Hepatocyte (in vitro differentiated cells): ENCODE measurements at regions not wholly inside any gene's neighbourhood (a gene's known extent, or its start where the extent isn't known, plus 50 kb on each side); places are given as distances from the start of the nearest gene placed in this dataset.

Experiments
- DNase-seq: peaks from one replicate; pipeline ENCODE4 v3.0.0-alpha.2; 2016; ENCODE audit warnings: low spot score
- H2AFZ ChIP-seq: fragments of 200-600 bp; sonication (generic); 2 replicates; pipeline ENCODE4 v1.6.0; 2016; ENCODE audit warnings: antibody characterized with exemption, mild to moderate bottlenecking
- H3K27ac ChIP-seq: fragments of 200-600 bp; sonication (generic); 2 replicates; pipeline ENCODE4 v1.5.1; 2016; ENCODE audit warnings: mild to moderate bottlenecking
- H3K27me3 ChIP-seq: fragments of 200-600 bp; sonication (generic); 2 replicates; pipeline ENCODE4 v1.6.1; 2016
- H3K36me3 ChIP-seq: fragments of 200-600 bp; sonication (generic); replicated peaks from 2 replicates; pipeline ENCODE4 v1.5.1; 2016; ENCODE audit warnings: low read depth; ENCODE audit not compliant: insufficient read depth
- H3K4me1 ChIP-seq: fragments of 200-600 bp; sonication (generic); 2 replicates; pipeline ENCODE4 v1.5.1; 2016; ENCODE audit warnings: mild to moderate bottlenecking, moderate library complexity; ENCODE audit not compliant: insufficient read depth
- H3K4me2 ChIP-seq: fragments of 200-600 bp; sonication (generic); 2 replicates; pipeline ENCODE4 v1.6.0; 2016
- H3K4me3 ChIP-seq: fragments of 200-600 bp; sonication (generic); 2 replicates; pipeline ENCODE4 v1.5.1; 2016; ENCODE audit warnings: mild to moderate bottlenecking
- H3K79me2 ChIP-seq: fragments of 200-600 bp; sonication (generic); 2 replicates; pipeline ENCODE4 v1.6.0; 2017; ENCODE audit warnings: mild to moderate bottlenecking
- H3K9me2 ChIP-seq: fragments of 200-600 bp; sonication (generic); replicated peaks from 2 replicates; pipeline ENCODE4 v1.6.0; 2017; ENCODE audit warnings: mild to moderate bottlenecking; ENCODE audit not compliant: insufficient read depth
- H3K9me3 ChIP-seq: fragments of 200-600 bp; sonication (generic); 2 replicates; pipeline ENCODE4 v1.5.1; 2016; ENCODE audit warnings: low read depth, mild to moderate bottlenecking
- H4K20me1 ChIP-seq: fragments of 200-600 bp; sonication (generic); 2 replicates; pipeline ENCODE4 v1.6.0; 2016; ENCODE audit warnings: mild to moderate bottlenecking; ENCODE audit not compliant: insufficient read depth, poor library complexity, severe bottlenecking
- CTCF ChIP-seq: fragments of 200-600 bp; sonication (generic); IDR thresholded peaks from 2 replicates; pipeline ENCODE4 v1.5.1; 2016; ENCODE audit warnings: antibody characterized with exemption, mild to moderate bottlenecking; ENCODE audit not compliant: poor library complexity
- EZH2 ChIP-seq: fragments of 200-600 bp; sonication (generic); IDR thresholded peaks from 2 replicates; pipeline ENCODE4 v1.6.1; 2016; ENCODE audit warnings: antibody characterized with exemption, mild to moderate bottlenecking, borderline replicate concordance
- EZH2phosphoT487 ChIP-seq: fragments of 200-600 bp; sonication (generic); IDR thresholded peaks from one replicate; pipeline ENCODE4 v1.6.1; 2018; ENCODE audit warnings: antibody characterized with exemption, mild to moderate bottlenecking, low read depth, moderate library complexity; ENCODE audit not compliant: unreplicated experiment, severe bottlenecking
- WGBS: methylation state at CpG from one replicate; pipeline ENCODE4 v1.1.6; 2016; ENCODE audit warnings: low lambda C conversion rate; ENCODE audit errors: missing lambda C conversion rate; 5-methylcytosine and 5-hydroxymethylcytosine counted together

GRCh38 chr6:95230071-95230740 lies 347.1 kb upstream of the MANEA start:
- H3K4me3 ChIP-seq: no peak overlapping the region
- no peaks in the 10 kb centered on the region for H3K79me2 ChIP-seq
- no peak overlapping the region for H3K4me2 ChIP-seq
- no peaks in the 10 kb centered on the region for H4K20me1 ChIP-seq
- H3K27me3 ChIP-seq: no peaks in the 10 kb centered on the region
- DNase-seq: no peak
- H3K9me3 ChIP-seq: no peaks in the 10 kb centered on the region
- no peaks in the 10 kb centered on the region for H3K4me1 ChIP-seq
- TF ChIP-seq EZH2 (no peak), EZH2phosphoT487 (no peak), CTCF (no peak)
- no peaks in the 10 kb centered on the region for H3K9me2 ChIP-seq
- WGBS: 33% methylated on average over 2 of the region's 2 CpGs
- no peaks in the 10 kb centered on the region for H3K36me3 ChIP-seq
- H2AFZ ChIP-seq: no peak overlapping the region
- H3K27ac ChIP-seq: no peak overlapping the region

GRCh38 chr6:95231416-95231815 lies 345.9 kb upstream of the MANEA start:
- DNase-seq: no peak
- no peaks in the 10 kb centered on the region for H3K79me2 ChIP-seq
- no peak overlapping the region for H2AFZ ChIP-seq
- no peaks in the 10 kb centered on the region for H3K4me1 ChIP-seq
- TF ChIP-seq EZH2: no peak
- no peak for TF ChIP-seq CTCF
- no peak for TF ChIP-seq EZH2phosphoT487
- no peaks in the 10 kb centered on the region for H3K27me3 ChIP-seq
- H4K20me1 ChIP-seq: no peaks in the 10 kb centered on the region
- no peaks in the 10 kb centered on the region for H3K9me2 ChIP-seq
- no peak overlapping the region for H3K27ac ChIP-seq
- H3K4me3 ChIP-seq: no peak overlapping the region
- H3K36me3 ChIP-seq: no peaks in the 10 kb centered on the region
- H3K9me3 ChIP-seq: no peaks in the 10 kb centered on the region
- no peak overlapping the region for H3K4me2 ChIP-seq

GRCh38 chr6:95232446-95232845 lies 344.9 kb upstream of the MANEA start:
- Histone ChIP-seq H3K4me2 (no peak overlapping the region), H3K27me3 (no peaks in the 10 kb centered on the region), H3K9me2 (no peaks in the 10 kb centered on the region), H3K9me3 (no peaks in the 10 kb centered on the region), H3K36me3 (no peaks in the 10 kb centered on the region), H2AFZ (no peak overlapping the region), H3K4me1 (no peaks in the 10 kb centered on the region), H3K27ac (no peak overlapping the region), H3K79me2 (no peaks in the 10 kb centered on the region), H4K20me1 (no peaks in the 10 kb centered on the region), H3K4me3 (no peak overlapping the region)
- 92% methylated on average over 4 of the region's 4 CpGs for WGBS
- no peak for TF ChIP-seq EZH2
- no peak for TF ChIP-seq EZH2phosphoT487
- TF ChIP-seq CTCF: no peak
- no peak for DNase-seq

GRCh38 chr6:95233879-95234278 lies 343.5 kb upstream of the MANEA start:
- Histone ChIP-seq H3K4me2 (no peak overlapping the region), H3K4me3 (no peak overlapping the region), H2AFZ (no peak overlapping the region), H3K36me3 (no peaks in the 10 kb centered on the region), H3K79me2 (no peaks in the 10 kb centered on the region), H4K20me1 (no peaks in the 10 kb centered on the region), H3K4me1 (no peaks in the 10 kb centered on the region), H3K27me3 (no peaks in the 10 kb centered on the region), H3K27ac (no peak overlapping the region), H3K9me2 (no peaks in the 10 kb centered on the region), H3K9me3 (no peaks in the 10 kb centered on the region)
- WGBS: 92% methylated on average over 9 of the region's 9 CpGs
- DNase-seq: no peak
- TF ChIP-seq EZH2 (no peak), CTCF (no peak), EZH2phosphoT487 (no peak)
